ENCODE measurements at regions not wholly inside any gene's neighbourhood (a gene's known extent, or its start where the extent isn't known, plus 50 kb on each side); places are given as distances from the start of the nearest gene placed in this dataset.

DNA sequence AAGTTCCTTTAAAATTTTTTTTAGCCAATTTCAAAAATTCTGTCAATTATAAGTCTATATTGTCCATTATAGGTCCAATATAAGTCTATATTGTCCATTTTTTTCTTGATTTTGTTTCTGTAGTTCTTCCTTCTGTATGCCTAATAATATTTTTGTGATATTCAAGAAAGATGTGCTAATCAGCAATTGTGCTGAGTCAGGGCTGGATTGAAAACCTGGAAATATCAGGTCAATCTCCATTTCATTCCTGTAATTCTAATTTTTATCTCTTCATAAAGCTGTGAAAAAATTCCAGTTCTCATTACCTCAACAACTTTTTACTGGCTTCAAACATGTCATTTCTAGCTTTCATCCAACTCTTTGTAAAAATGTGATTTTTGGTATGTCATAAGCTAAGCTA is 353.7 kb downstream of the SLITRK6 start:
- no peak for TF ChIP-seq POLR2A (IDR thresholded peaks at IDR 0.05)
- intact Hi-C loops (cut with DNase I): no loop called here
- no peaks in the 10 kb centered on the region for H3K27me3 ChIP-seq
- peaks cover 0 to 9% (median 0%) of the 10 kb centered on the region in 12 donors for H3K9me3 ChIP-seq
- H3K36me3 ChIP-seq: no peaks in the 10 kb centered on the region
- H3K27ac ChIP-seq: no peak overlapping the region
- ATAC-seq (no peak), DNase-seq (no peak)
- no peaks in the 10 kb centered on the region for H3K4me1 ChIP-seq
- H3K4me3 ChIP-seq: no peak overlapping the region

DNA sequence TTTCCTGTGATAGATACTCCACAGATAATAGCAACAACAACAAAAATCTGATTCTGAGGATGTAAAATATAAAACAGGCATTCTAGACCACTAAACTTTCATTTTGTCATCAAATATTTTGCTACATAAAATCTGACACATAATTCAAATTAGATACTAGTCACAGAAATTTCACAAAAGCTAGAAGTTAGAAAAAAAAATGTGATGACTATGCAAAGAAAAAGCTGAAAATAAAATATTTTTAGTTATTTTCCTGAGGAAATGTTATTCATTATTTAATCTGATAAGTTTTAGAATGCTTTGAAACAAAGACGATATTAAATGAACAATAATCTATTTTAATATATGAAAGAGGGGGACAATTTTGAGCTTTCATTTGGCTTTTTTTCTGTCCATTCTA is 357.2 kb downstream of the SLITRK6 start:
- ATAC-seq (no peak), DNase-seq (no peak)
- intact Hi-C loops (cut with DNase I): loop anchor here in 1 of 10 donors (1.0 kb wide), 1 partner anchor 10 kb away; no protein-coding TSS in a partner anchor

DNA sequence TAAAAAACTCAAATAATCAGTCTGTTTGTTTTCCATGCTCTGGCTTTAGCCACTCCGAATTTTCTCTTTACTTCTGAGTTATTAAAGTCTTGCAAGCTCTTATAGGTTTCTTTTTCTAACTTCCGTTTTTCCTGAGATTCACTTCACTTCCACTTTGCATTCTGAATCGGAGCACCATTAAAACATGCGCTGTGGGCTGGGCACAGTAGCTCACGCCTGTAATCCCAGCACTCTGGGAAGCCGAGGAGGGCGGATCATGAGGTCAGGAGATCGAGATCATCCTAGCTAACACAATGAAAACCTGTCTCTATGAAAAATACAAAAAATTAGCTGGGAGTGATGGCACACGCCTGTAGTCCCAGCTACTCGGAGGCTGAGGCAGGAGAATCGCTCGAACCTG is 357.9 kb downstream of the SLITRK6 start:
- no peaks in the 10 kb centered on the region for H3K27me3 ChIP-seq
- TF ChIP-seq, protein P1, sequence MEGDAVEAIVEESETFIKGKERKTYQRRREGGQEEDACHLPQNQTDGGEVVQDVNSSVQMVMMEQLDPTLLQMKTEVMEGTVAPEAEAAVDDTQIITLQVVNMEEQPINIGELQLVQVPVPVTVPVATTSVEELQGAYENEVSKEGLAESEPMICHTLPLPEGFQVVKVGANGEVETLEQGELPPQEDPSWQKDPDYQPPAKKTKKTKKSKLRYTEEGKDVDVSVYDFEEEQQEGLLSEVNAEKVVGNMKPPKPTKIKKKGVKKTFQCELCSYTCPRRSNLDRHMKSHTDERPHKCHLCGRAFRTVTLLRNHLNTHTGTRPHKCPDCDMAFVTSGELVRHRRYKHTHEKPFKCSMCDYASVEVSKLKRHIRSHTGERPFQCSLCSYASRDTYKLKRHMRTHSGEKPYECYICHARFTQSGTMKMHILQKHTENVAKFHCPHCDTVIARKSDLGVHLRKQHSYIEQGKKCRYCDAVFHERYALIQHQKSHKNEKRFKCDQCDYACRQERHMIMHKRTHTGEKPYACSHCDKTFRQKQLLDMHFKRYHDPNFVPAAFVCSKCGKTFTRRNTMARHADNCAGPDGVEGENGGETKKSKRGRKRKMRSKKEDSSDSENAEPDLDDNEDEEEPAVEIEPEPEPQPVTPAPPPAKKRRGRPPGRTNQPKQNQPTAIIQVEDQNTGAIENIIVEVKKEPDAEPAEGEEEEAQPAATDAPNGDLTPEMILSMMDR (IDR thresholded peaks at IDR 0.05): no peak
- no peak for TF ChIP-seq POLR2A (IDR thresholded peaks at IDR 0.05)
- no peak overlapping the region for H3K27ac ChIP-seq
- no peak for DNase-seq
- 86 to 92% (median 88%) methylated on average over 12 of the region's 12 CpGs for WGBS, 4 donors
- intact Hi-C loops (cut with DNase I): loop anchor here in 1 of 10 donors (1.0 kb wide), 1 partner anchor 11 kb away; no protein-coding TSS in a partner anchor
- H3K4me3 ChIP-seq: no peak overlapping the region
- ATAC-seq: no peak
- no peaks in the 10 kb centered on the region for H3K36me3 ChIP-seq
- H3K4me1 ChIP-seq: no peaks in the 10 kb centered on the region
- H3K9me3 ChIP-seq: peaks cover 0 to 5% (median 0%) of the 10 kb centered on the region in 12 donors

More for the DNA sequence above, 357.2 kb downstream of the SLITRK6 start:
- H3K4me3 ChIP-seq: no peak overlapping the region
- H3K27me3 ChIP-seq: no peaks in the 10 kb centered on the region
- no peaks in the 10 kb centered on the region for H3K36me3 ChIP-seq
- TF ChIP-seq POLR2A (IDR thresholded peaks at IDR 0.05): no peak
- no peak overlapping the region for H3K27ac ChIP-seq
- no peaks in the 10 kb centered on the region for H3K4me1 ChIP-seq
- WGBS, 4 donors: 70 to 89% (median 75%) methylated on average over 1 of the region's 1 CpG
- H3K9me3 ChIP-seq: peaks cover 0 to 5% (median 0%) of the 10 kb centered on the region in 12 donors

DNA sequence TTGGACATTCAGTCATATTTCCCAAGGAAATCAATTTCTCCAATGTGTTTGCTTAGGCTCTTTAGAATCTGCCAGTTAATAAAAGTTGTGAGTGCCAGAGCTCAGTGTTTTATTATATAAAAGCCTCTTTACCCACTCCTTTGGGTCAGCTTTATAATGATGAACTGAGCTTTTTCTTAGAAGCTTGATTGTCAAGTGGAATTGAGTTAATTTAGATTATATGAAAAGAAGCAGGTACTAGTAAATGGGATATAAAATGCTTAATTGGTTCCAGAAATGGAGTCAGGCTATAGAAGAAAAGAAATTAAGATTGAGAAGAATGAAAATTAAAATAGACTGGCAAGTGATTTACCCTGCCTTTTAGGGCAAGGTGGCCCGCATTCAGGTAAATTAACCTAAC is 363.2 kb downstream of the SLITRK6 start:
- 89 to 98% (median 94%) methylated on average over 1 of the region's 1 CpG for WGBS, 4 donors

DNA sequence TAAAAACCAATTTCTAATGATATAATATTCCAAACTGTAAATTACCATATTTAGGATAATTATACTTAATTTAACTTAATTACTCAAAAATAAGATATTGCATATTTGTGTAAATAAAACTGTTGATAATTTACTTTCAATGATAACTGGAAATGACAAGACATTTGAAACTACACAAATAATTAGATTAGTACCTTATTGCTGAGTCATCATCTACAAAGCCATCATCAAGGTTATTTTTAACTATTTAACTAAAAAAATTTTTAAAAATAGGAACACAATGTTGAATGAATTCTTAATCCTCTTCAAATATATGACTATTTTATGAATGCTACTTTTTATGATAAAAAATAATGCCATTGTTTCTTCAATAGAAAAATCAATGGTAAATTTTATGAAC is 364.3 kb downstream of the SLITRK6 start:
- no peak overlapping the region for H3K4me3 ChIP-seq
- no peaks in the 10 kb centered on the region for H3K4me1 ChIP-seq
- H3K27me3 ChIP-seq: no peaks in the 10 kb centered on the region
- intact Hi-C loops (cut with DNase I): no loop called here
- H3K27ac ChIP-seq: no peak overlapping the region
- peaks cover 0 to 9% (median 0%) of the 10 kb centered on the region in 12 donors for H3K9me3 ChIP-seq
- no peak for ATAC-seq
- TF ChIP-seq, protein P1 (IDR thresholded peaks at IDR 0.05): no peak
- TF ChIP-seq POLR2A (IDR thresholded peaks at IDR 0.05): no peak
- no peaks in the 10 kb centered on the region for H3K36me3 ChIP-seq
- no peak for DNase-seq

More for the DNA sequence above, 363.2 kb downstream of the SLITRK6 start:
- Histone ChIP-seq H3K9me3 (peaks cover 0 to 6% (median 0%) of the 10 kb centered on the region in 12 donors), H3K36me3 (no peaks in the 10 kb centered on the region), H3K27me3 (no peaks in the 10 kb centered on the region), H3K27ac (no peak overlapping the region), H3K4me3 (no peak overlapping the region), H3K4me1 (no peaks in the 10 kb centered on the region)
- intact Hi-C loops (cut with DNase I): no loop called here
- DNase-seq (no peak), ATAC-seq (no peak)
- TF ChIP-seq, protein P1 (IDR thresholded peaks at IDR 0.05): no peak
- no peak for TF ChIP-seq POLR2A (IDR thresholded peaks at IDR 0.05)
